Heart left ventricle (tissue), 16 donors: ENCODE measurements at regions not wholly inside any gene's neighbourhood (a gene's known extent, or its start where the extent isn't known, plus 50 kb on each side); places are given as distances from the start of the nearest gene placed in this dataset.
"Not testable (repeated sequence)": the region's sequence is repeated elsewhere in the genome, so short reads cannot be mapped to it uniquely, and the experiment has no call there.

Experiments used
- ATAC-seq, 4 donors: fragments of 200-7000 bp; cut with Tn5 transposase; one replicate each; pipeline ENCODE4 v1.9.1; 2020 to 2022; ENCODE audit warnings: moderate library complexity in 4 of 4, mild to moderate bottlenecking in 3 of 4, moderate number of reproducible peaks in 1 of 4
- DNase-seq, 5 donors: peaks; one replicate each; pipeline ENCODE4 v3.0.0-alpha.2; 2020
- H3K27ac ChIP-seq, 12 donors: fragments of 200-600 bp; sonication (generic) in 4 of 12; one replicate each; pipeline versions ENCODE4 v1.5.0 to v1.8.0; 2016 to 2022; ENCODE audit warnings: mild to moderate bottlenecking in 2 of 12
- H3K27me3 ChIP-seq, 9 donors: fragments of 200-600 bp; sonication (generic) in 2 of 9; one replicate each; pipeline versions ENCODE4 v1.5.1 to v1.8.0; 2016 to 2022; ENCODE audit warnings: mild to moderate bottlenecking in 3 of 9
- H3K36me3 ChIP-seq, 9 donors: fragments of 200-600 bp; sonication (generic) in 2 of 9; one replicate each; pipeline versions ENCODE4 v1.5.0 to v1.8.0; 2018 to 2022; ENCODE audit warnings: mild to moderate bottlenecking in 2 of 9
- H3K4me1 ChIP-seq, 12 donors: fragments of 200-600 bp; sonication (generic) in 4 of 12; one replicate each; pipeline versions ENCODE4 v1.5.0 to v1.8.0; 2016 to 2022; ENCODE audit warnings: mild to moderate bottlenecking in 3 of 12
- H3K4me3 ChIP-seq, 12 donors: fragments of 200-600 bp; sonication (generic) in 4 of 12; one replicate each; pipeline versions ENCODE4 v1.5.0 to v1.8.0; 2017 to 2022; ENCODE audit warnings: mild to moderate bottlenecking in 9 of 12, moderate library complexity in 4 of 12
- H3K9me3 ChIP-seq, 12 donors: fragments of 200-600 bp; sonication (generic) in 4 of 12; one replicate each; pipeline versions ENCODE4 v1.5.0 to v1.8.0; 2016 to 2022; ENCODE audit warnings: mild to moderate bottlenecking in 1 of 12
- CTCF ChIP-seq, 12 donors: fragments of 200-600 bp; sonication (generic) in 4 of 12; IDR thresholded peaks; one replicate each; pipeline versions ENCODE4 v1.5.0 to v1.8.0; 2018 to 2022; ENCODE audit warnings: antibody characterized with exemption in 12 of 12, mild to moderate bottlenecking in 5 of 12
- POLR2A ChIP-seq, 2 donors: fragments of 450-650 bp; IDR thresholded peaks; one replicate each; pipeline ENCODE4 v1.6.1; 2017; ENCODE audit warnings: antibody characterized with exemption in 2 of 2, mild to moderate bottlenecking in 2 of 2, moderate library complexity in 2 of 2
- WGBS, 4 donors: extraction: QIAGEN DNeasy Blood & Tissue Kit in 2 of 4; methylation state at CpG; one replicate each; pipeline versions ENCODE4 v1.1.5 to v1.1.7; 2013 to 2018; 5-methylcytosine and 5-hydroxymethylcytosine counted together
- intact Hi-C, 10 donors: fragments of 100-400 bp; cut with DNase I; formaldehyde crosslinking; loops; one replicate each; pipeline versions ENCODE4 v1.11.1 to v1.14.2; 2022
- donor health status: ischemic (EF 13 %, LVEDD 7.1; RV severe dilation, severe dysfunction).
- donor health status: healthy with polysubstance abuse.
- donor health status: DM: no; HTN: yes; CAD: no.
- donor health status: DM: no; HTN: no; CAD: no.
- donor health status: ischemic (EF 25% LVEDD 6.9; RV normal size, moderate dysfunction).
- donor health status: ischemic (EF 25% LVEDD 5.7; RV mildly dilated, moderate dysfunction).
- donor health status: healthy.
- donor health status: DM: yes; HTN: yes; CAD: no.
- donor health status: ischemic (EF 35%, LVEDD 5.7; RV mildly dilated, moderate dysfunction).
- donor health status: nonischemic (EF 11% LVEDD 7.7; RV severe dilation, severe dysfunction).
- donor health status: DM: yes; HTN: yes; CAD: no.
- donor health status: PGD.
- donor health status: ischemic (EF 29% LVEDD 5.4; RV normal size, mild dysfunction).
- donor health status: nonischemic (EF 23%, LVEDD 6.1; RV moderate dilation, normal function).

DNA sequence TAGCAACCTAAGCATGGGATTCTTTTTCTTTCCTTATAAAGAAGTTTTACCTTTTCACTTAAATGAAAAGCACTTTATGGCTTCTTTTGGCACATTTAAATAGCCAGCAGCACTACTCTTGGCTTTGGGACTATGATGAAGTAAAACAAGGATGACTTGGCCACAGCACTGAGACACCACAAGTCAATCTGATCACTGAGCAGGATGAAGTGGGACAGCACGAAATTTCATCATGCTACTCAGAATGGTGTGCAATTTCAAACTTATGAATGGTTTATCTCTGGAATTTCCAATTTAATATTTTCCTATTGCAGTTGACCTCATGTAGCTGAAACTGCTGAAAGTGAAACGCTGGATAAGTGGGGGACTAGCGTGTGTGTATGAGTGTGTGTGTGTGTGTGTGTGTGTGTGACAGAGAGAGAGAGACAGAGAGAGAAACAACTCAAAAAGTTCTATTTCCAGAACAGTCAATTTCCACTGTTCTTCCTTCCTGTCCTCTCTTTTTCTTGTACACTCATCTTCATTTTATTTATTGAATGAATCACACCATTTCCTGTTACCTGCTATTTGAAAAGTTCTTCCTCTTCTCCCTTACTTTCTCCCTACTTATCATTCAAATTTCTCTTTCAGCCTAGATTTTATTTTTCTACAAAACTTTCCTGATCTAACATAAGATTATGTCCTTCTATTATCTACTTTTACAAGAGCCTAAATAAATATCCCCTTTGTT lies 414.2 kb upstream of the MIR17HG start:
- 59 to 73% (median 64%) methylated on average over 3 of the region's 3 CpGs for WGBS, 4 donors
- DNase-seq (no peak), ATAC-seq (no peak)
- intact Hi-C loops: no loop called here
- Histone ChIP-seq H3K9me3 (peaks cover 0 to 8% (median 0%) of the 10 kb centered on the region in 12 donors), H3K4me3 (no peak overlapping the region), H3K27ac (no peak overlapping the region), H3K27me3 (no peaks in the 10 kb centered on the region), H3K4me1 (no peaks in the 10 kb centered on the region), H3K36me3 (no peaks in the 10 kb centered on the region)
- TF ChIP-seq POLR2A (IDR thresholded peaks at IDR 0.05) (no peak), CTCF (IDR thresholded peaks at IDR 0.05) (no peak)

- TF ChIP-seq CTCF (IDR thresholded peaks at IDR 0.05): no peak
- TF ChIP-seq POLR2A (IDR thresholded peaks at IDR 0.05): no peak
- Histone ChIP-seq H3K4me1 (no peaks in the 10 kb centered on the region), H3K27ac (no peak overlapping the region), H3K27me3 (no peaks in the 10 kb centered on the region), H3K36me3 (no peaks in the 10 kb centered on the region), H3K9me3 (peaks cover 0 to 8% (median 0%) of the 10 kb centered on the region in 12 donors), H3K4me3 (no peak overlapping the region)
- 90 to 96% (median 95%) methylated on average over 3 of the region's 3 CpGs for WGBS, 4 donors
- intact Hi-C loops: no loop called here
- ATAC-seq (no peak), DNase-seq (no peak)
Measured at GRCh38 chr13:90934741-90935140, 412.7 kb upstream of the MIR17HG start.

DNA sequence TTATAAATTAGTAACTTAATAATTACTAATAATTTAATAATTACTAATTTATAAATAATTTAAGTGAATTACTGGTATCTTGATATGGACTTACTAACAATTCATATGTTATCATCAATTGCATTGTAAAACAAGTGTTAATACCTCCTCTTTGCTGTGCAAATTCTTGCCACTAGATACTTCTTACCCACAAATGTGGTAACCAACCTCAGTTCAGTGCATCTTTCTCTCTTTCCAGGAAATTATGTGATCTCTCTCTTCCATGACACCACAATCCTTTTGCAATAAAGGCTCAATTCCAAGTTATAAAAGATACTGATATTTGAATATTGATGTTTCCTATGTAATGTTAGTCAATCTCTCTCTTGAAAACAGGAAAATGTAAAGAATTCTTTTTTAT lies 408.6 kb upstream of the MIR17HG start:
- no peaks in the 10 kb centered on the region for H3K4me1 ChIP-seq
- H3K27ac ChIP-seq: no peak overlapping the region
- H3K9me3 ChIP-seq: no peaks in the 10 kb centered on the region
- no peaks in the 10 kb centered on the region for H3K36me3 ChIP-seq
- no peaks in the 10 kb centered on the region for H3K27me3 ChIP-seq
- no peak for DNase-seq
- no peak for ATAC-seq
- intact Hi-C loops: no loop called here
- TF ChIP-seq POLR2A (IDR thresholded peaks at IDR 0.05) (no peak), CTCF (IDR thresholded peaks at IDR 0.05) (no peak)
- no peak overlapping the region for H3K4me3 ChIP-seq

- DNase-seq: no peak
- no peaks in the 10 kb centered on the region for H3K36me3 ChIP-seq
- no peak for ATAC-seq
- no peak overlapping the region for H3K27ac ChIP-seq
- WGBS, 4 donors: 67 to 75% (median 71%) methylated on average over 4 of the region's 4 CpGs
- H3K9me3 ChIP-seq: peaks cover 0 to 13% (median 0%) of the 10 kb centered on the region in 12 donors
- H3K27me3 ChIP-seq: no peaks in the 10 kb centered on the region
- H3K4me3 ChIP-seq: no peak overlapping the region
- intact Hi-C loops: no loop called here
- TF ChIP-seq CTCF (IDR thresholded peaks at IDR 0.05) (no peak), POLR2A (IDR thresholded peaks at IDR 0.05) (no peak)
- H3K4me1 ChIP-seq: no peaks in the 10 kb centered on the region
Measured at GRCh38 chr13:90943946-90944345, 403.5 kb upstream of the MIR17HG start.

DNA sequence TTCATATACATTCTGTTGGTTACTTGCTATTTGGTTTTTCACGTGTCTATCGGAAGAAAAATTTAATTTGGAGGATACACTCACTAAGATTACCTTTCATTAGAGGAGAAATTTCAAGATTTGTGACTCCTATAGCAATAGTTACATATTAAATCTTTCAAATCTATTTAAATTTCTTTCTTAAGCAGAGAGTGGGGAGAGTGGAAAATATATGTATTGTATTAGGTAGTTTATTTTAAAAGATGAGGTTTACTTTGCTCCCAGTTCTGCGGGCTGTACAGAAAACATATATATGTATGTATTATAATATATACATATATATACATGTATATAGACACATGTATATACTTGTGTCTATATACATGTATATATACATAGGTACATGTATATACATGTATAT lies 402.3 kb upstream of the MIR17HG start:
- H3K36me3 ChIP-seq, H3K4me3 ChIP-seq, intact Hi-C loops, DNase-seq, H3K27ac ChIP-seq, H3K4me1 ChIP-seq, ATAC-seq, H3K27me3 ChIP-seq: not testable (repeated sequence)
- peaks cover 0 to 20% (median 0%) of the 10 kb centered on the region in 12 donors for H3K9me3 ChIP-seq
- WGBS, 4 donors: 89 to 97% (median 96%) methylated on average over 3 of the region's 3 CpGs

GRCh38 chr13:90946125-90946524 lies 401.4 kb upstream of the MIR17HG start:
- H3K4me3 ChIP-seq, H3K4me1 ChIP-seq, DNase-seq, H3K36me3 ChIP-seq, ATAC-seq, H3K27me3 ChIP-seq, intact Hi-C loops, H3K27ac ChIP-seq: not testable (repeated sequence)
- 60 to 82% (median 68%) methylated on average over 5 of the region's 5 CpGs for WGBS, 4 donors
- H3K9me3 ChIP-seq: peaks cover 0 to 20% (median 0%) of the 10 kb centered on the region in 12 donors
